Pancreas (tissue), 10 donors: ENCODE measurements at regions not wholly inside any gene's neighbourhood (a gene's known extent, or its start where the extent isn't known, plus 50 kb on each side); places are given as distances from the start of the nearest gene placed in this dataset.

Experiments
- ATAC-seq, 4 donors: fragments of 200-7000 bp; cut with Tn5 transposase; one replicate each; pipeline versions ENCODE4 v1.8.0 to v1.9.1; 2020; ENCODE audit warnings: mild to moderate bottlenecking in 4 of 4, moderate library complexity in 4 of 4
- DNase-seq, 6 donors: peaks; one replicate each; pipeline ENCODE4 v3.0.0-alpha.2; 2020
- FAIRE-seq: peaks from 2 replicates; lab custom pipeline; 2012; peaks lifted over from hg19 to GRCh38; lab: Jason Lieb, UNC
- H3K27ac ChIP-seq, 4 donors: fragments of 200-600 bp; sonication (generic); 1 replicate in 3 of 4; 2 replicates in 1 of 4; pipeline versions ENCODE4 v1.5.0 to v1.8.0; 2020
- H3K27me3 ChIP-seq, 4 donors: fragments of 200-600 bp; one replicate each; pipeline ENCODE4 v1.8.0; 2021
- H3K36me3 ChIP-seq, 3 donors: fragments of 200-600 bp; sonication (generic) in 1 of 3; one replicate each; pipeline versions ENCODE4 v1.5.0 to v1.8.0; 2020 to 2021
- H3K4me1 ChIP-seq, 3 donors: fragments of 200-600 bp; one replicate each; pipeline ENCODE4 v1.8.0; 2021
- H3K4me3 ChIP-seq, 4 donors: fragments of 200-600 bp; sonication (generic) in 2 of 4; one replicate each; pipeline versions ENCODE4 v1.5.0 to v1.8.0; 2020 to 2021
- H3K9me3 ChIP-seq, 4 donors: fragments of 200-600 bp; one replicate each; pipeline ENCODE4 v1.8.0; 2021
- CTCF ChIP-seq, 4 donors: fragments of 200-600 bp; sonication (generic) in 3 of 4; IDR thresholded peaks; one replicate each; pipeline versions ENCODE4 v1.5.0 to v1.8.0; 2021; ENCODE audit warnings: antibody characterized with exemption in 4 of 4
- WGBS, 2 donors: extraction: QIAGEN DNeasy Blood & Tissue Kit; methylation state at CpG; one replicate each; pipeline ENCODE4 v1.1.7; 2013; 5-methylcytosine and 5-hydroxymethylcytosine counted together
- intact Hi-C, 3 donors: fragments of 100-400 bp; cut with DNase I; formaldehyde crosslinking; loops; one replicate each; pipeline versions ENCODE4 v1.11.1 to v1.14.2; 2022
- donor health status: healthy with polysubstance abuse.
- donor health status: DM: no; HTN: no; CAD: no; lungs with moderate emphysema.
- donor health status: DM: no; HTN: no; CAD: no.
- donor health status: control.
- donor health status: control.
- donor health status: Bipolar disorder and iron deficiency.
- donor health status: DM: yes; HTN: yes; CAD: no.
- donor health status: DM: no; HTN: no; CAD: no.
- donor health status: DM: no; HTN: no; CAD: no.
- donor health status: DM: yes; HTN: yes; CAD: no.

GRCh38 chr20:4369119-4369797, 120.2 kb upstream of the ADRA1D start:
- no peak for TF ChIP-seq CTCF (IDR thresholded peaks at IDR 0.05)
- DNase-seq: no peak
- no peak overlapping the region for H3K4me3 ChIP-seq

DNA sequence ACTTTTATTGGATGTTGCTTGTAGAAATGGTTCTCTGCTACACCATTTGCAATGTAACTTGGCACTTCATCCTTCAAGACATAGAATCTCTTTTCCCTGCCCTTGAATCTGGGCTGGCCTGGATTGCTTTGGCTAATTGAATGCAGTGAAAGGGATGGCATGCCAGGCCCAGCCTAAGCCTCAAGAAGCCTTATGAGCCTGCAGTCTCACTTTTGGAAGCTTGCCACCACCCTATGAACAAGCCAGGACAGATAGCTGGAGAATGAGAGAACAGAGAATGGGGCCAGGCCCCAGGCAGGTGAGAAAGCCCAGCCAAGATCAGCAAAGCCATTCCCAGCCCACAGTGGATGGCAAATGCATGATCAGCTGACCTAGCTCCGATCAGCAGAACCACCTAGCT, 117.0 kb upstream of the ADRA1D start:
- no peak for FAIRE-seq

More at GRCh38 chr20:4369119-4369797, 120.2 kb upstream of the ADRA1D start:
- H3K9me3 ChIP-seq: no peaks in the 10 kb centered on the region
- no peak for ATAC-seq
- intact Hi-C loops: no loop called here
- 47 to 73% methylated on average over 2 of the region's 2 CpGs for WGBS, 2 donors
- H3K36me3 ChIP-seq: no peaks in the 10 kb centered on the region
- no peaks in the 10 kb centered on the region for H3K27me3 ChIP-seq
- no peak overlapping the region for H3K27ac ChIP-seq
- H3K4me1 ChIP-seq: no peaks in the 10 kb centered on the region
- FAIRE-seq: no peak

DNA sequence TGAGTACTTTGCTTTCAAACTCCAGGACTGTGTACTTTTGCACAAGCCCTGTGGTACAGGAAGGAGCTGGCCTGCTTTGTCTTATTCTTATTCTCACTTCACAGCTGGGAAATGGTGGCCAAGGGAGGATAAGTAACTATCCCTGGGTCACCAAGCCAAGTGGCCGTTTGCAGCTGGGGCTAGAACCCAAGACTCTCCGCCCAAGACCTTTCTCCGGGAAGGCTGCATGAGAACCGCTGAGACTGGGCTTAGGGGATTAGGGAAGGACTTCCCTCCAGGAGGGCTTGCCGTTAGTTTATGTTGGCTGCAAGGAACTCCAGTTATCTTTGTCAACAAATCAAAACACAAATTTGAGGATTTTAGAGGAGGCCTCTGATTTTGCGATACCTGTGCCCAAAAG, 109.5 kb upstream of the ADRA1D start:
- FAIRE-seq (no peak), ATAC-seq (no peak), DNase-seq (no peak)
- Histone ChIP-seq H3K27me3 (no peaks in the 10 kb centered on the region), H3K36me3 (no peaks in the 10 kb centered on the region), H3K27ac (no peak overlapping the region), H3K4me3 (no peak overlapping the region), H3K9me3 (no peaks in the 10 kb centered on the region), H3K4me1 (no peaks in the 10 kb centered on the region)
- TF ChIP-seq CTCF (IDR thresholded peaks at IDR 0.05): no peak
- 63% methylated on average over 6 of the region's 6 CpGs for WGBS, 2 donors
- intact Hi-C loops: no loop called here

More for the DNA sequence above, 117.0 kb upstream of the ADRA1D start:
- no peak for TF ChIP-seq CTCF (IDR thresholded peaks at IDR 0.05)
- WGBS, 2 donors: 65 to 66% methylated on average over 1 of the region's 1 CpG
- intact Hi-C loops: no loop called here
- no peak for DNase-seq
- no peak for ATAC-seq
- Histone ChIP-seq H3K27ac (no peak overlapping the region), H3K9me3 (no peaks in the 10 kb centered on the region), H3K27me3 (no peaks in the 10 kb centered on the region), H3K4me3 (no peak overlapping the region), H3K36me3 (no peaks in the 10 kb centered on the region), H3K4me1 (no peaks in the 10 kb centered on the region)

DNA sequence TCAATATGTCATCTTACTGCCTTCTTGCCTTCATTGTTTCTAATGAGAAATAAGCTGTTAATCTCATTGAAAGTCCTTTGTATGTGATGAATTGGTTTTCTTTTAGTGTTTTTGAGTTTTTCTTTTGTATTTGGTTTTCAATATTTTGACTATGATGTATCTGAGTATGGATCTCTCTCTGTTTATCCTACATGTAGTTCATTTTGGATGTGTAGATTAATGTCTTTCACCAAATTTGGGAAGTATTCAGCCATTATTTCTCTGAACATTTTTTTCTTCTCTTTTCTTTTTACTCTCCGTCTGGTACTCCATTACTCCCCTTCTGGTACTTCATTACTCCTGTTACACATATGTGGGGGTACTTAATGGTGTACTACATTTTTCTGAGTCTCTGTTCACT, 103.3 kb upstream of the ADRA1D start:
- TF ChIP-seq CTCF (IDR thresholded peaks at IDR 0.05): no peak
- Histone ChIP-seq H3K4me1 (no peaks in the 10 kb centered on the region), H3K27ac (no peak overlapping the region), H3K9me3 (no peaks in the 10 kb centered on the region), H3K27me3 (no peaks in the 10 kb centered on the region), H3K4me3 (no peak overlapping the region), H3K36me3 (no peaks in the 10 kb centered on the region)
- no peak for FAIRE-seq
- no peak for ATAC-seq
- DNase-seq: no peak
- WGBS, 2 donors: 79 to 96% methylated on average over 1 of the region's 1 CpG
- intact Hi-C loops: no loop called here

DNA sequence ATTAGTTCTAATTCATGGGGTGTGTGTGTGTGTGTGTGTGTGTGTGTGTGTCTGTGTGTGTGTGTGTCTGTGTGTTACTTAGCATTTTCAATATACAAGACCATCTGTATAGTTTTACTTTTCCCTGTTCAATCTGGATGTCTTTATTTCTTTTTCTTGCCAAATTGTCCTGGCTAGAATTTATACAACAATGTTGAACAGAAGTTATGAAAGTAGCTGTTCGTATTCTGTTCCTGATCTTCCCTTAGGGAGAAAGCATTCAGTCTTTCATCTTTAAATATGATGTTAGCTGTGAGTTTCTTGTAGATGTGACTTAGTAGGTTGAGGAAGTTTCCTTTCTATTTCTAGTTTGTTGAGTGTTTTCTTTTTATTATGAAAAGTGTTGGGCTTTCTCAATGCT, 101.0 kb upstream of the ADRA1D start:
- Histone ChIP-seq H3K4me1 (no peaks in the 10 kb centered on the region), H3K27me3 (no peaks in the 10 kb centered on the region), H3K4me3 (no peak overlapping the region), H3K9me3 (no peaks in the 10 kb centered on the region), H3K27ac (no peak overlapping the region), H3K36me3 (no peaks in the 10 kb centered on the region)
- no peak for TF ChIP-seq CTCF (IDR thresholded peaks at IDR 0.05)
- ATAC-seq: no peak
- DNase-seq: no peak
- WGBS, 2 donors: 55 to 64% methylated on average over 1 of the region's 1 CpG
- intact Hi-C loops: no loop called here
- no peak for FAIRE-seq
